Iris pigment epithelial cell (primary cell): ENCODE measurements at regions not wholly inside any gene's neighbourhood (a gene's known extent, or its start where the extent isn't known, plus 50 kb on each side); places are given as distances from the start of the nearest gene placed in this dataset.
"Not testable (repeated sequence)": the region's sequence is repeated elsewhere in the genome, so short reads cannot be mapped to it uniquely, and the experiment has no call there.

Experiments
- DNase-seq: peaks from one replicate; pipeline ENCODE4 v3.0.0-alpha.2; 2011; ENCODE audit warnings: low read depth

GRCh38 chr3:153442799-153443487 is 280.9 kb downstream of the RAP2B start:
- no peak for DNase-seq

- peak; percentile 9 for DNase-seq
These were observed 281.9 kb downstream of the RAP2B start for GRCh38 chr3:153443961-153444360.

- DNase-seq, result no peak
These were observed 283.8 kb downstream of the RAP2B start for GRCh38 chr3:153445817-153446216.

GRCh38 chr3:153448151-153448829 is 286.3 kb downstream of the RAP2B start:
- DNase-seq, result no peak

- DNase-seq, result no peak
These were observed 295.0 kb downstream of the RAP2B start for GRCh38 chr3:153456833-153457545.

- no peak for DNase-seq
These were observed 296.9 kb downstream of the RAP2B start for GRCh38 chr3:153458881-153459280.

GRCh38 chr3:153462545-153462944 is 300.5 kb downstream of the RAP2B start:
- DNase-seq, result no peak

- no peak for DNase-seq
These were observed 301.9 kb downstream of the RAP2B start for GRCh38 chr3:153463895-153464294.

GRCh38 chr3:153469162-153469561 is 307.1 kb downstream of the RAP2B start:
- no peak for DNase-seq

GRCh38 chr3:153484842-153485241 is 322.8 kb downstream of the RAP2B start:
- DNase-seq, result no peak

GRCh38 chr3:153495422-153495821 is 333.4 kb downstream of the RAP2B start:
- no peak for DNase-seq

GRCh38 chr3:153502682-153503081 is 340.7 kb downstream of the RAP2B start:
- no peak for DNase-seq

GRCh38 chr3:153503873-153504272 is 341.8 kb downstream of the RAP2B start:
- DNase-seq, result no peak

GRCh38 chr3:153506205-153506604 is 344.2 kb downstream of the RAP2B start:
- DNase-seq, result not testable (repeated sequence)

GRCh38 chr3:153506686-153507085 is 344.7 kb downstream of the RAP2B start:
- not testable (repeated sequence) for DNase-seq

- DNase-seq, result peak; percentile 11
These were observed 351.2 kb downstream of the RAP2B start for GRCh38 chr3:153513236-153513635.

- no peak for DNase-seq
These were observed 366.4 kb downstream of the RAP2B start for GRCh38 chr3:153528473-153528872.

GRCh38 chr3:153539263-153539662 is 377.2 kb downstream of the RAP2B start:
- DNase-seq, result no peak

GRCh38 chr3:153545471-153545870 is 383.4 kb downstream of the RAP2B start:
- DNase-seq, result no peak

- DNase-seq, result no peak
These were observed 385.9 kb downstream of the RAP2B start for GRCh38 chr3:153547970-153548369.

GRCh38 chr3:153549686-153550085 is 387.7 kb downstream of the RAP2B start:
- DNase-seq, result not testable (repeated sequence)

- DNase-seq, result no peak
These were observed 389.7 kb downstream of the RAP2B start for GRCh38 chr3:153551536-153552285.
